ENCODE measurements at regions not wholly inside any gene's neighbourhood (a gene's known extent, or its start where the extent isn't known, plus 50 kb on each side); places are given as distances from the start of the nearest gene placed in this dataset.

DNA sequence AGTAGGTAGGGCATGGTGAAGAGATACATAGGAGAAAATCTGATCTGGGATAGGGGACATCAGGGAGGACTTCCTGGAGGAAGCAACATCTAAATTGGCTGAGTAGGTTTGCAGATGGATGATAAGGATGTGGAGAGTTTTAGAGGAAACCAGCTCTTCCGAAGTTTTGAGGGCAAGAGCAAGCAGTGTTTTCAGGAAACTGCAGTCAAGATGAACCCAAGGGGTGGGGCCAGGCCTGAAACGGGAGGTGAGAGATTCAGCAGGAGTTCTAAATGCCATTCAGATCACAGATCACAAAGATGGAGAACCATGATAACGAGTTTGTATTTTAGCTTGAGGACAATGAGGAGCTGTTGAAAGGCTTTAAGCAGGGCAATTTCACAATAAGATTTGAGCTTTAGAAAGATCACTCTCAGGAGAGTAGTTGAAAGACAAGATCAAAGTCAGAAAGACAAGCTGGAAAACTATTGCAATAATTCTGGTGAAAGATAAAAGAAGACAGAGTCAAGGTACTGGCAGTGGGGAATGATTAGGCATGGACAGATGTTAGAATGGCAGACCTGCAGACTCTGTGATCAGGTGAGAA lies 70.1 kb upstream of the PLXNC1 start:
- RAD21 ChIA-PET (ENCODE audit: unreplicated experiment), result no interaction called here
- 0% methylated on average over 3 of the region's 3 CpGs for WGBS (ENCODE audit: insufficient coverage, insufficient replicate concordance, low lambda C conversion rate, missing lambda C conversion rate)
- no peak for DNase-seq (ENCODE audit: low read depth, low spot score)
- in situ Hi-C loops (cut with MboI), result no loop called here
- FAIRE-seq, result no peak
- H3K4me1 ChIP-seq (ENCODE audit: control insufficient read depth, insufficient read depth, low read length), result no peaks in the 10 kb centered on the region
- POLR2A ChIA-PET, result no interaction called here
- no peaks in the 10 kb centered on the region; the same call in 2 of the 3 replicates for H3K9me3 ChIP-seq (replicated peaks; ENCODE audit: control insufficient read depth, insufficient read depth, low read length)
- TF ChIP-seq ETV6 (conservative IDR thresholded peaks at IDR 0.05 in 1 of 2, IDR thresholded peaks at IDR 0.05 in 1 of 2; ENCODE audit: borderline replicate concordance in 1 of 2, low read depth in 1 of 2), result no peak
- no peak for TF ChIP-seq SIX5 (IDR thresholded peaks at IDR 0.05; ENCODE audit: low read depth, low read length, severe bottlenecking)
- no peak for TF ChIP-seq EGR1 (IDR thresholded peaks at IDR 0.05; ENCODE audit: borderline replicate concordance in 1 of 2, low read depth in 2 of 2, low read length in 2 of 2)
- no peak for TF ChIP-seq NR2C1 (IDR thresholded peaks at IDR 0.05)
- TF ChIP-seq SMAD1 (IDR thresholded peaks at IDR 0.05; ENCODE audit: low read depth, partially characterized antibody), result no peak
- TF ChIP-seq IKZF1 (conservative IDR thresholded peaks at IDR 0.05), result no peak
- TF ChIP-seq, protein P1, sequence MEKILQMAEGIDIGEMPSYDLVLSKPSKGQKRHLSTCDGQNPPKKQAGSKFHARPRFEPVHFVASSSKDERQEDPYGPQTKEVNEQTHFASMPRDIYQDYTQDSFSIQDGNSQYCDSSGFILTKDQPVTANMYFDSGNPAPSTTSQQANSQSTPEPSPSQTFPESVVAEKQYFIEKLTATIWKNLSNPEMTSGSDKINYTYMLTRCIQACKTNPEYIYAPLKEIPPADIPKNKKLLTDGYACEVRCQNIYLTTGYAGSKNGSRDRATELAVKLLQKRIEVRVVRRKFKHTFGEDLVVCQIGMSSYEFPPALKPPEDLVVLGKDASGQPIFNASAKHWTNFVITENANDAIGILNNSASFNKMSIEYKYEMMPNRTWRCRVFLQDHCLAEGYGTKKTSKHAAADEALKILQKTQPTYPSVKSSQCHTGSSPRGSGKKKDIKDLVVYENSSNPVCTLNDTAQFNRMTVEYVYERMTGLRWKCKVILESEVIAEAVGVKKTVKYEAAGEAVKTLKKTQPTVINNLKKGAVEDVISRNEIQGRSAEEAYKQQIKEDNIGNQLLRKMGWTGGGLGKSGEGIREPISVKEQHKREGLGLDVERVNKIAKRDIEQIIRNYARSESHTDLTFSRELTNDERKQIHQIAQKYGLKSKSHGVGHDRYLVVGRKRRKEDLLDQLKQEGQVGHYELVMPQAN (conservative IDR thresholded peaks at IDR 0.05), result no peak
- TF ChIP-seq BCL11A (IDR thresholded peaks at IDR 0.05; ENCODE audit: low read depth, low read length), result no peak
- no peaks in the 10 kb centered on the region for H4K20me1 ChIP-seq (ENCODE audit: control insufficient read depth, insufficient read depth)
- no TSS peak for BruUV-seq (replicated peaks)
- H3K27ac ChIP-seq (ENCODE audit: control insufficient read depth, insufficient read depth), result no peak overlapping the region
- no peak overlapping the region for H2AFZ ChIP-seq (ENCODE audit: control insufficient read depth, low read depth, low read length)
- H3K9ac ChIP-seq (ENCODE audit: control insufficient read depth, insufficient read depth, low read length), result no peak overlapping the region
- SMC1A ChIA-PET (ENCODE audit: uncharacterized antibody, unreplicated experiment), result no interaction called here
- intact Hi-C loops (cut with micrococcal nuclease; ENCODE audit: unreplicated experiment), result no loop called here
- CTCF ChIA-PET, result interaction anchor here (8.0 kb wide), 1 partner anchor 23 kb away, joined by 62 read pairs; no protein-coding TSS in a partner anchor
- H3K36me3 ChIP-seq (ENCODE audit: control insufficient read depth in 2 of 2, insufficient read depth in 2 of 2, low read length in 1 of 2), result no peaks in the 10 kb centered on the region
- no peaks in the 10 kb centered on the region for H3K79me2 ChIP-seq (ENCODE audit: control insufficient read depth, insufficient read depth, low read length)
- no peaks in the 10 kb centered on the region; a peak in 1 of 4 replicates for H3K27me3 ChIP-seq (replicated peaks in 1 of 2; ENCODE audit: control insufficient read depth in 2 of 2, insufficient read depth in 2 of 2, low read length in 1 of 2)
- H3K4me2 ChIP-seq (ENCODE audit: control insufficient read depth, insufficient read depth), result no peak overlapping the region
- H3K4me3 ChIP-seq, result no peak overlapping the region
- ATAC-seq, result no peak
